Hematopoietic multipotent progenitor cell (in vitro differentiated cells): ENCODE measurements at regions not wholly inside any gene's neighbourhood (a gene's known extent, or its start where the extent isn't known, plus 50 kb on each side); places are given as distances from the start of the nearest gene placed in this dataset.

Experiments used
- DNase-seq, 3 donors: peaks; one replicate each; pipeline ENCODE4 v3.0.0-alpha.2; 2011 to 2015; ENCODE audit warnings: low read depth in 2 of 3, low spot score in 2 of 3

- DNase-seq: no peak
Measured at GRCh38 chr9:663541-663940, 178.0 kb upstream of the DMRT1 start.

- no peak for DNase-seq
Measured at GRCh38 chr9:665296-665695, 176.2 kb upstream of the DMRT1 start.

GRCh38 chr9:671997-672396 is 169.5 kb upstream of the DMRT1 start:
- DNase-seq: no peak

GRCh38 chr9:672851-673250 is 168.6 kb upstream of the DMRT1 start:
- DNase-seq: no peak

- DNase-seq: no peak
Measured at GRCh38 chr9:673264-673965, 168.1 kb upstream of the DMRT1 start.

- no peak for DNase-seq
Measured at GRCh38 chr9:673966-674526, 167.5 kb upstream of the DMRT1 start.

- DNase-seq: no peak
Measured at GRCh38 chr9:675697-676370, 165.7 kb upstream of the DMRT1 start.

GRCh38 chr9:676780-677438 is 164.6 kb upstream of the DMRT1 start:
- DNase-seq: no peak

- peak in 1 of 3 donors; percentile 34 for DNase-seq
Measured at GRCh38 chr9:677461-678097, 163.9 kb upstream of the DMRT1 start.

- DNase-seq: no peak
Measured at GRCh38 chr9:678897-679296, 162.6 kb upstream of the DMRT1 start.

GRCh38 chr9:679462-679861 is 162.0 kb upstream of the DMRT1 start:
- no peak for DNase-seq

GRCh38 chr9:680106-680505 is 161.4 kb upstream of the DMRT1 start:
- DNase-seq: no peak

GRCh38 chr9:682633-683508 is 158.6 kb upstream of the DMRT1 start:
- DNase-seq: no peak

- no peak for DNase-seq
Measured at GRCh38 chr9:683509-684021, 157.9 kb upstream of the DMRT1 start.

- no peak for DNase-seq
Measured at GRCh38 chr9:684054-684890, 157.2 kb upstream of the DMRT1 start.

- DNase-seq: no peak
Measured at GRCh38 chr9:684941-685340, 156.6 kb upstream of the DMRT1 start.

- no peak for DNase-seq
Measured at GRCh38 chr9:686321-686813, 155.1 kb upstream of the DMRT1 start.

GRCh38 chr9:687034-687785 is 154.3 kb upstream of the DMRT1 start:
- no peak for DNase-seq
